SK-N-SH treated with all-trans-retinoic acid at 6 μM for 48 hours (cell line): ENCODE measurements at regions not wholly inside any gene's neighbourhood (a gene's known extent, or its start where the extent isn't known, plus 50 kb on each side); places are given as distances from the start of the nearest gene placed in this dataset.
"Not testable (repeated sequence)": the region's sequence is repeated elsewhere in the genome, so short reads cannot be mapped to it uniquely, and the experiment has no call there.

Experiments
- ATAC-seq: fragments of 200-7000 bp; cut with Tn5 transposase; 3 replicates; pipeline ENCODE4 v1.9.1; 2020; ENCODE audit warnings: mild to moderate bottlenecking, moderate library complexity
- ARNTL ChIP-seq: fragments of 450-650 bp; formaldehyde crosslinking; IDR thresholded peaks from 2 replicates; pipeline ENCODE4 v1.5.0; 2020; ENCODE audit warnings: low read depth, mild to moderate bottlenecking, moderate library complexity, borderline replicate concordance
- BACH2 ChIP-seq: fragments of 250-450 bp; sonication (Bioruptor Pico); IDR thresholded peaks from 2 replicates; pipeline ENCODE4 v1.9.0; 2021; ENCODE audit warnings: mild to moderate bottlenecking, borderline replicate concordance
- CSDC2 ChIP-seq: fragments of 250-450 bp; sonication (Bioruptor Pico); IDR thresholded peaks from 2 replicates; pipeline ENCODE4 v1.5.0; 2020; ENCODE audit warnings: mild to moderate bottlenecking, moderate library complexity
- ESRRG ChIP-seq: fragments of 250-450 bp; sonication (Bioruptor Pico); IDR thresholded peaks from 2 replicates; pipeline ENCODE4 v1.6.1; 2021; ENCODE audit warnings: mild to moderate bottlenecking
- GLIS3 ChIP-seq: fragments of 250-450 bp; sonication (Bioruptor Pico); IDR thresholded peaks from 2 replicates; pipeline ENCODE4 v1.5.0; 2020; ENCODE audit warnings: mild to moderate bottlenecking, moderate library complexity
- ISL1 ChIP-seq: fragments of 250-450 bp; sonication (Bioruptor Pico); IDR thresholded peaks from 2 replicates; pipeline ENCODE4 v2.1.2; 2022; ENCODE audit warnings: mild to moderate bottlenecking, moderate library complexity
- OSR1 ChIP-seq: fragments of 250-450 bp; sonication (Bioruptor Pico); IDR thresholded peaks from 2 replicates; pipeline ENCODE4 v1.8.0; 2022; ENCODE audit warnings: moderate library complexity, mild to moderate bottlenecking, inconsistent platforms
- PPARA ChIP-seq: fragments of 250-450 bp; sonication (Bioruptor Pico); IDR thresholded peaks from 2 replicates; pipeline ENCODE4 v1.5.0; 2020; ENCODE audit warnings: mild to moderate bottlenecking, borderline replicate concordance
- RARB ChIP-seq: fragments of 250-450 bp; sonication (Bioruptor Pico); IDR thresholded peaks from 2 replicates; pipeline ENCODE4 v1.8.0; 2021; ENCODE audit warnings: mild to moderate bottlenecking, moderate library complexity
- SNAI2 ChIP-seq: fragments of 250-450 bp; sonication (Bioruptor Pico); IDR thresholded peaks from 2 replicates; pipeline ENCODE4 v1.5.0; 2020; ENCODE audit warnings: mild to moderate bottlenecking, moderate library complexity
- TCF4 ChIP-seq: fragments of 250-450 bp; sonication (Bioruptor Pico); IDR thresholded peaks from 2 replicates; pipeline ENCODE4 v1.8.0; 2021; ENCODE audit warnings: mild to moderate bottlenecking, moderate library complexity, borderline replicate concordance
- ZC3H10 ChIP-seq: fragments of 250-450 bp; sonication (Bioruptor Pico); IDR thresholded peaks from 2 replicates; pipeline ENCODE4 v1.5.1; 2021; ENCODE audit warnings: mild to moderate bottlenecking, moderate library complexity
- ZFP3 ChIP-seq: fragments of 250-450 bp; sonication (Bioruptor Pico); IDR thresholded peaks from 2 replicates; pipeline ENCODE4 v1.5.0; 2020; ENCODE audit warnings: mild to moderate bottlenecking, moderate library complexity
- ZFP30 ChIP-seq: fragments of 450-650 bp; formaldehyde crosslinking; IDR thresholded peaks from 2 replicates; pipeline ENCODE4 v1.5.0; 2022; ENCODE audit warnings: mild to moderate bottlenecking, moderate library complexity
- ZNF565 ChIP-seq: fragments of 450-650 bp; formaldehyde crosslinking; conservative IDR thresholded peaks from 2 replicates; pipeline ENCODE4 v1.5.0; 2020; ENCODE audit warnings: low read depth, mild to moderate bottlenecking, moderate library complexity
- ZNF70 ChIP-seq: fragments of 450-650 bp; formaldehyde crosslinking; IDR thresholded peaks from 2 replicates; pipeline ENCODE4 v1.5.0; 2020; ENCODE audit warnings: mild to moderate bottlenecking, moderate library complexity
- ZNF8 ChIP-seq: fragments of 450-650 bp; formaldehyde crosslinking; IDR thresholded peaks from 2 replicates; pipeline ENCODE4 v1.5.0; 2020; ENCODE audit warnings: mild to moderate bottlenecking, moderate library complexity
- TF ChIP-seq, protein P1 (sequence below): fragments of 250-450 bp; sonication (Bioruptor Pico); IDR thresholded peaks from 2 replicates; pipeline ENCODE4 v1.5.1; 2021; ENCODE audit warnings: mild to moderate bottlenecking, moderate library complexity
- TF ChIP-seq, protein P2 (sequence below): fragments of 250-450 bp; sonication (Bioruptor Pico); IDR thresholded peaks from 2 replicates; pipeline ENCODE4 v1.5.1; 2020; ENCODE audit warnings: low read depth, mild to moderate bottlenecking, moderate library complexity
- TF ChIP-seq, protein P3 (sequence below): fragments of 250-450 bp; sonication (Bioruptor Pico); IDR thresholded peaks from 2 replicates; pipeline ENCODE4 v1.8.0; 2021; ENCODE audit warnings: low read depth, mild to moderate bottlenecking, moderate library complexity, borderline replicate concordance
- TF ChIP-seq, protein P4 (sequence below): fragments of 250-450 bp; sonication (Bioruptor Pico); IDR thresholded peaks from 2 replicates; pipeline ENCODE4 v1.5.0; 2020; ENCODE audit warnings: mild to moderate bottlenecking, moderate library complexity

DNA sequence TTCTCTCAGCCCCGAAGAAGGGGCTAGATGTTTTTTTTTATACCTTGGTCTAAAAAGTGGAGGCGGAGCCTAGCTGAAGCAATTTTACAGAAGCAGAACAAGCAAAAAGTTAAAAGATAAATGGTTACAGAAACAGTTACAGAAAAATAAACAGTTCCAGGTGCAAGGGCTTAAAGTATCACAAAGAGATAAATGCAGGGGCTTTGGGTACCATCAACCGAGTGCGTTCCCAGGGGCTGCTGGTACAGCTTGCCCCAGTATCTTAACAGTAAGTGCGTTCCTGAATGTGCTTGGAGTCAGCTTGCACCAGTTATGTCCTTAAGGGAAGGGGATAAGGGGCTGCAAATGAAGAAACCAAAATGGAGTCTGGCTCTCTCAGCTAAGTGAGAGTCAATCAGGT, 173.9 kb upstream of the MBL2 start (continued):
- TF ChIP-seq GLIS3 (CRISPR knock-in tag): no peak
- TF ChIP-seq, protein P1, sequence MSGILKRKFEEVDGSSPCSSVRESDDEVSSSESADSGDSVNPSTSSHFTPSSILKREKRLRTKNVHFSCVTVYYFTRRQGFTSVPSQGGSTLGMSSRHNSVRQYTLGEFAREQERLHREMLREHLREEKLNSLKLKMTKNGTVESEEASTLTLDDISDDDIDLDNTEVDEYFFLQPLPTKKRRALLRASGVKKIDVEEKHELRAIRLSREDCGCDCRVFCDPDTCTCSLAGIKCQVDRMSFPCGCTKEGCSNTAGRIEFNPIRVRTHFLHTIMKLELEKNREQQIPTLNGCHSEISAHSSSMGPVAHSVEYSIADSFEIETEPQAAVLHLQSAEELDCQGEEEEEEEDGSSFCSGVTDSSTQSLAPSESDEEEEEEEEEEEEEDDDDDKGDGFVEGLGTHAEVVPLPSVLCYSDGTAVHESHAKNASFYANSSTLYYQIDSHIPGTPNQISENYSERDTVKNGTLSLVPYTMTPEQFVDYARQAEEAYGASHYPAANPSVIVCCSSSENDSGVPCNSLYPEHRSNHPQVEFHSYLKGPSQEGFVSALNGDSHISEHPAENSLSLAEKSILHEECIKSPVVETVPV (CRISPR knock-in tag): no peak
- no peak for TF ChIP-seq ZNF70
- TF ChIP-seq, all 23 proteins: peak for 0

DNA sequence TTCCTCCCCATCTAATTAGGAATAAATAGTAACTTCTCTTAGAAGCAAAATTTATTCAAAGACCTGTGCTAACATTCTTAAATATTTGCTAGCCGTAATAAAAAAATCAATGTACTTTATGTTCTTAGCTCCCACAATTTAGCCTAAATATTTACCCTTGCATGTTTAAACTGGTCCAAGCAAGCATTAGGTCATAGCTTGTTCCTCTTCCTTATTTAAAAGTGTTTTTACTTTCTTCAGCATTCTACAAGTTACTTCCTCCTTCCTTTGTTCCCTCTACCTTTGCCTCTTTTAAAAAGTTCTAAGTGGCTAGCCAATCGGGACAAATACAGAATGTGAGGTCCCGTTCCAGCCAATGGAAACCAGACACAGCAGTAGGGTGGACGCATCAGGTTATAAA, 172.9 kb upstream of the MBL2 start:
- ATAC-seq: not testable (repeated sequence)

DNA sequence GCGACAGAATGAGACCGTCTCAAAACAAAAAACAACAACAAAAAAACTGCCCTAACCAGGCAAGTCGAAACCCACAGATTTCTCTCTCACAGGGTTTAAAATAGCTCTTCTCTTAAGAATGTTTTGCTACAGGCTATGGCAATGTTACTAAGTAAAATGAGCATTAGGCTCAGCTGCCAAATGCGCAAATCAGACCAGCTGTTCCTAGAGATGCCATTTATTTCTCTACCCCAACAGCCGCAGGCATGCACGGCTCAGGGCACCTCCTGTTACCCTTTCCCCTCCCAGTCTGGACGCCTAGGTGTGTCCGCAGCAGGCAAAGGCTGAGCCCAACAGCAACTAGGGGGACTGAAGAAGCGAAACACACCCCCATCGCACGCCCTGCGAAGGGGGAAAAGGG, 168.3 kb upstream of the MBL2 start:
- no peak for ATAC-seq
- TF ChIP-seq ZC3H10 (CRISPR knock-in tag) (no peak), ESRRG (CRISPR knock-in tag) (no peak), TCF4 (CRISPR knock-in tag) (no peak), ZNF565 (CRISPR knock-in tag) (no peak), CSDC2 (no peak), RARB (CRISPR knock-in tag) (no peak)

DNA sequence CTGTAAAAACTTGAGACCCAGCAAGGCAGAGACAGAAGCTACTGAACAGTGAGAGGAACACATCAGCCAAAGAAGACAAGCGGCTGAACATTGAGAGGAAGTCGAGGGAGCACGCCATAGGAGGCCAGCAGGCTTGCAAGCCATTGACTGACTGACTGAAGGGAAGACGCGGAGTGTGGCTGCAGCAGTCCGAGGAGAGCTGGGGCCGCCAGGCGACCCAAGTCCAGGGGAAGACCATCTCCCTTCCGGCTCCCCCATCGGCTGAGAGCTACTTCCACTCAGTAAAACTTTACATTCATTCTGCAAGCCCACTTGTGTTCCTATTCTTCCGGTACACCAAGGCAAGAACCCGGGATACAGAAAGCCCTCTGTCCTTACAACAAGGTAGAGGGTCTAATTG, 167.3 kb upstream of the MBL2 start:
- ATAC-seq: no peak
- TF ChIP-seq ZNF70: no peak
- TF ChIP-seq PPARA: no peak
- no peak for TF ChIP-seq ESRRG (CRISPR knock-in tag)
- TF ChIP-seq OSR1 (CRISPR knock-in tag): no peak
- TF ChIP-seq ZFP30 (CRISPR knock-in tag): no peak
- TF ChIP-seq ZNF8 (CRISPR knock-in tag): no peak
- TF ChIP-seq, protein P2, sequence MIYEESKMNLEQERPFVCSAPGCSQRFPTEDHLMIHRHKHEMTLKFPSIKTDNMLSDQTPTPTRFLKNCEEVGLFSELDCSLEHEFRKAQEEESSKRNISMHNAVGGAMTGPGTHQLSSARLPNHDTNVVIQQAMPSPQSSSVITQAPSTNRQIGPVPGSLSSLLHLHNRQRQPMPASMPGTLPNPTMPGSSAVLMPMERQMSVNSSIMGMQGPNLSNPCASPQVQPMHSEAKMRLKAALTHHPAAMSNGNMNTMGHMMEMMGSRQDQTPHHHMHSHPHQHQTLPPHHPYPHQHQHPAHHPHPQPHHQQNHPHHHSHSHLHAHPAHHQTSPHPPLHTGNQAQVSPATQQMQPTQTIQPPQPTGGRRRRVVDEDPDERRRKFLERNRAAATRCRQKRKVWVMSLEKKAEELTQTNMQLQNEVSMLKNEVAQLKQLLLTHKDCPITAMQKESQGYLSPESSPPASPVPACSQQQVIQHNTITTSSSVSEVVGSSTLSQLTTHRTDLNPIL (CRISPR knock-in tag): no peak
- TF ChIP-seq GLIS3 (CRISPR knock-in tag): no peak
- TF ChIP-seq, protein P3, sequence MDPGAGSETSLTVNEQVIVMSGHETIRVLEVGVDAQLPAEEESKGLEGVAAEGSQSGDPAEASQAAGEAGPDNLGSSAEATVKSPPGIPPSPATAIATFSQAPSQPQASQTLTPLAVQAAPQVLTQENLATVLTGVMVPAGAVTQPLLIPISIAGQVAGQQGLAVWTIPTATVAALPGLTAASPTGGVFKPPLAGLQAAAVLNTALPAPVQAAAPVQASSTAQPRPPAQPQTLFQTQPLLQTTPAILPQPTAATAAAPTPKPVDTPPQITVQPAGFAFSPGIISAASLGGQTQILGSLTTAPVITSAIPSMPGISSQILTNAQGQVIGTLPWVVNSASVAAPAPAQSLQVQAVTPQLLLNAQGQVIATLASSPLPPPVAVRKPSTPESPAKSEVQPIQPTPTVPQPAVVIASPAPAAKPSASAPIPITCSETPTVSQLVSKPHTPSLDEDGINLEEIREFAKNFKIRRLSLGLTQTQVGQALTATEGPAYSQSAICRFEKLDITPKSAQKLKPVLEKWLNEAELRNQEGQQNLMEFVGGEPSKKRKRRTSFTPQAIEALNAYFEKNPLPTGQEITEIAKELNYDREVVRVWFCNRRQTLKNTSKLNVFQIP (CRISPR knock-in tag): no peak
- TF ChIP-seq ARNTL: no peak
- TF ChIP-seq, protein P4, sequence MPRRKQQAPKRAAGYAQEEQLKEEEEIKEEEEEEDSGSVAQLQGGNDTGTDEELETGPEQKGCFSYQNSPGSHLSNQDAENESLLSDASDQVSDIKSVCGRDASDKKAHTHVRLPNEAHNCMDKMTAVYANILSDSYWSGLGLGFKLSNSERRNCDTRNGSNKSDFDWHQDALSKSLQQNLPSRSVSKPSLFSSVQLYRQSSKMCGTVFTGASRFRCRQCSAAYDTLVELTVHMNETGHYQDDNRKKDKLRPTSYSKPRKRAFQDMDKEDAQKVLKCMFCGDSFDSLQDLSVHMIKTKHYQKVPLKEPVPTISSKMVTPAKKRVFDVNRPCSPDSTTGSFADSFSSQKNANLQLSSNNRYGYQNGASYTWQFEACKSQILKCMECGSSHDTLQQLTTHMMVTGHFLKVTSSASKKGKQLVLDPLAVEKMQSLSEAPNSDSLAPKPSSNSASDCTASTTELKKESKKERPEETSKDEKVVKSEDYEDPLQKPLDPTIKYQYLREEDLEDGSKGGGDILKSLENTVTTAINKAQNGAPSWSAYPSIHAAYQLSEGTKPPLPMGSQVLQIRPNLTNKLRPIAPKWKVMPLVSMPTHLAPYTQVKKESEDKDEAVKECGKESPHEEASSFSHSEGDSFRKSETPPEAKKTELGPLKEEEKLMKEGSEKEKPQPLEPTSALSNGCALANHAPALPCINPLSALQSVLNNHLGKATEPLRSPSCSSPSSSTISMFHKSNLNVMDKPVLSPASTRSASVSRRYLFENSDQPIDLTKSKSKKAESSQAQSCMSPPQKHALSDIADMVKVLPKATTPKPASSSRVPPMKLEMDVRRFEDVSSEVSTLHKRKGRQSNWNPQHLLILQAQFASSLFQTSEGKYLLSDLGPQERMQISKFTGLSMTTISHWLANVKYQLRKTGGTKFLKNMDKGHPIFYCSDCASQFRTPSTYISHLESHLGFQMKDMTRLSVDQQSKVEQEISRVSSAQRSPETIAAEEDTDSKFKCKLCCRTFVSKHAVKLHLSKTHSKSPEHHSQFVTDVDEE (CRISPR knock-in tag): no peak
- TF ChIP-seq ZFP3: no peak
- TF ChIP-seq ZNF565 (CRISPR knock-in tag): no peak
- no peak for TF ChIP-seq TCF4 (CRISPR knock-in tag)
- TF ChIP-seq SNAI2: no peak

DNA sequence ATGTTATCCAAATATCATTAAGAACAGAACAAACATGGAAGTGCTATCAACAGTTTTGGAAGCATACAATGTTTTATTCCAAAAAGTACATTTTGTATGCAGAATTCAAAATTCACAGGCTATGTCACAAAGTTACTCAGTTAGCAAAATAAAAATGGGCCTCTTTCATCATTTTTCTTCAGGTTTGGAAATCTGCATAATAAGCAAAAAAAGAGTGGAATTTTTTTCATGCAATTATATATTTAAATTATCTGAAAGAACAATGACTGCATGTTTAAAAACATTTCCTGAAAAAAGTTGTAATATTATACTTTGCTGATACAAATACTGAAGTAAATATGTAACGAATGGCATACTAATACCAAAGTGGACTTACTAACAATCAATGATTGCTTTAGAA, 161.2 kb upstream of the MBL2 start:
- ATAC-seq: no peak
- TF ChIP-seq ZNF70 (no peak), TCF4 (CRISPR knock-in tag) (no peak), ZFP30 (CRISPR knock-in tag) (no peak), ZNF565 (CRISPR knock-in tag) (no peak), SNAI2 (no peak), RARB (CRISPR knock-in tag) (no peak), PPARA (no peak), ISL1 (CRISPR knock-in tag) (no peak), ARNTL (no peak), BACH2 (no peak), OSR1 (CRISPR knock-in tag) (no peak), ZNF8 (CRISPR knock-in tag) (no peak), ZFP3 (no peak)
- TF ChIP-seq, protein P3 (CRISPR knock-in tag): no peak
- TF ChIP-seq, protein P4 (CRISPR knock-in tag): no peak
- TF ChIP-seq, protein P1 (CRISPR knock-in tag): no peak
